HG03066 (cell line): ENCODE measurements at regions not wholly inside any gene's neighbourhood (a gene's known extent, or its start where the extent isn't known, plus 50 kb on each side); places are given as distances from the start of the nearest gene placed in this dataset.

Experiments
- ATAC-seq: cut with Tn5 transposase; IDR thresholded peaks from one replicate; pipeline ENCODE4 v1.9.1; 2021; ENCODE audit warnings: low read depth; ENCODE audit not compliant: unreplicated experiment

- ATAC-seq = peak; percentile 49
These were observed 398.4 kb upstream of the CWC22 start for GRCh38 chr2:180405520-180405919.

- ATAC-seq = no peak
These were observed 387.2 kb upstream of the CWC22 start for GRCh38 chr2:180394305-180394704.

GRCh38 chr2:180385601-180386201 is 378.6 kb upstream of the CWC22 start:
- no peak for ATAC-seq

- ATAC-seq = no peak
These were observed 369.0 kb upstream of the CWC22 start for GRCh38 chr2:180376066-180376465.

GRCh38 chr2:180374502-180375281 is 367.6 kb upstream of the CWC22 start:
- ATAC-seq = no peak

- no peak for ATAC-seq
These were observed 363.6 kb upstream of the CWC22 start for GRCh38 chr2:180370511-180371205.

GRCh38 chr2:180368881-180369280 is 361.8 kb upstream of the CWC22 start:
- ATAC-seq = no peak

GRCh38 chr2:180367815-180368214 is 360.7 kb upstream of the CWC22 start:
- ATAC-seq = no peak

- ATAC-seq = no peak
These were observed 359.4 kb upstream of the CWC22 start for GRCh38 chr2:180366481-180366880.

GRCh38 chr2:180364719-180365118 is 357.6 kb upstream of the CWC22 start:
- ATAC-seq = no peak

GRCh38 chr2:180360283-180360618 is 353.2 kb upstream of the CWC22 start:
- ATAC-seq = peak; percentile 41

GRCh38 chr2:180359522-180360282 is 352.6 kb upstream of the CWC22 start:
- ATAC-seq = peak; percentile 90

GRCh38 chr2:180358458-180358857 is 351.4 kb upstream of the CWC22 start:
- no peak for ATAC-seq

- ATAC-seq = no peak
These were observed 349.6 kb upstream of the CWC22 start for GRCh38 chr2:180356676-180357075.

- no peak for ATAC-seq
These were observed 345.5 kb upstream of the CWC22 start for GRCh38 chr2:180352620-180353019.

GRCh38 chr2:180349809-180350208 is 342.7 kb upstream of the CWC22 start:
- ATAC-seq = no peak

GRCh38 chr2:180343528-180344345 is 336.6 kb upstream of the CWC22 start:
- no peak for ATAC-seq

- ATAC-seq = no peak
These were observed 330.0 kb upstream of the CWC22 start for GRCh38 chr2:180337136-180337535.

- no peak for ATAC-seq
These were observed 329.5 kb upstream of the CWC22 start for GRCh38 chr2:180336550-180336949.

GRCh38 chr2:180334514-180334913 is 327.4 kb upstream of the CWC22 start:
- peak; percentile 100 for ATAC-seq
